ENCODE measurements at regions not wholly inside any gene's neighbourhood (a gene's known extent, or its start where the extent isn't known, plus 50 kb on each side); places are given as distances from the start of the nearest gene placed in this dataset.

GRCh38 chr22:25399649-25400151, 164.8 kb upstream of the GRK3 start:
- ChIA-PET CTCF (ENCODE audit: unreplicated experiment) (interaction anchor here (0.5 kb wide), 1 partner anchor 47 kb away, joined by 3 read pairs; no protein-coding TSS in a partner anchor), POLR2A (interaction anchor here (0.6 kb wide), 1 partner anchor 45 kb away, joined by 3 read pairs; no protein-coding TSS in a partner anchor)
- TF ChIP-seq CTCF (conservative IDR thresholded peaks at IDR 0.05; ENCODE audit: low read length), result no peak
- TF ChIP-seq EZH2phosphoT487 (IDR thresholded peaks at IDR 0.05; ENCODE audit: borderline replicate concordance, low read depth, low read length), result no peak
- no peak overlapping the region for H3K4me2 ChIP-seq (ENCODE audit: low read length)
- no peaks in the 10 kb centered on the region for H3K36me3 ChIP-seq (ENCODE audit: insufficient read depth, low read length)
- no peaks in the 10 kb centered on the region for H3K9me3 ChIP-seq (ENCODE audit: low read length)
- no peak overlapping the region for H2AFZ ChIP-seq (ENCODE audit: low read length)
- H4K20me1 ChIP-seq (ENCODE audit: insufficient read depth, low read length), result peaks cover 11% of the 10 kb centered on the region
- peaks cover 47% of the 10 kb centered on the region for H3K4me1 ChIP-seq (ENCODE audit: insufficient read depth, low read length, poor library complexity, severe bottlenecking)
- intact Hi-C loops (cut with micrococcal nuclease; ENCODE audit: unreplicated experiment), result loop anchor here (5.0 kb wide), 1 partner anchor 37 kb away; no protein-coding TSS in a partner anchor
- BruUV-seq (replicated peaks), result no TSS peak
- H3K27ac ChIP-seq (ENCODE audit: low read depth, low read length, poor library complexity, severe bottlenecking), result no peak overlapping the region
- no peak overlapping the region for H3K4me3 ChIP-seq (ENCODE audit: low read depth, low read length, poor library complexity, severe bottlenecking)
- no peaks in the 10 kb centered on the region for H3K9me2 ChIP-seq (ENCODE audit: insufficient read depth, low read length)
- no peak for DNase-seq (ENCODE audit: low spot score)
- peaks cover 73% of the 10 kb centered on the region for H3K79me2 ChIP-seq (ENCODE audit: insufficient read depth, low read depth, low read length)

GRCh38 chr22:25402160-25402500, 162.3 kb upstream of the GRK3 start:
- Histone ChIP-seq H3K4me1 (ENCODE audit: insufficient read depth, low read length, poor library complexity, severe bottlenecking) (peaks cover 47% of the 10 kb centered on the region), H3K36me3 (ENCODE audit: insufficient read depth, low read length) (no peaks in the 10 kb centered on the region), H4K20me1 (ENCODE audit: insufficient read depth, low read length) (peaks cover 11% of the 10 kb centered on the region), H3K9me3 (ENCODE audit: low read length) (no peaks in the 10 kb centered on the region), H3K4me2 (ENCODE audit: low read length) (peak overlapping the region; percentile 93), H3K27ac (ENCODE audit: low read depth, low read length, poor library complexity, severe bottlenecking) (peak overlapping the region; percentile 47), H3K79me2 (ENCODE audit: insufficient read depth, low read depth, low read length) (peaks cover 65% of the 10 kb centered on the region), H3K9me2 (ENCODE audit: insufficient read depth, low read length) (no peaks in the 10 kb centered on the region), H2AFZ (ENCODE audit: low read length) (no peak overlapping the region), H3K4me3 (ENCODE audit: low read depth, low read length, poor library complexity, severe bottlenecking) (peak overlapping the region; percentile 87)
- TF ChIP-seq EZH2phosphoT487 (IDR thresholded peaks at IDR 0.05; ENCODE audit: borderline replicate concordance, low read depth, low read length) (no peak), CTCF (conservative IDR thresholded peaks at IDR 0.05; ENCODE audit: low read length) (no peak)
- intact Hi-C loops (cut with micrococcal nuclease; ENCODE audit: unreplicated experiment), result loop anchor here (5.0 kb wide), 1 partner anchor 40 kb away; no protein-coding TSS in a partner anchor
- no TSS peak for BruUV-seq (replicated peaks)
- CTCF ChIA-PET (ENCODE audit: unreplicated experiment), result no interaction called here
- DNase-seq (ENCODE audit: low spot score), result peak; percentile 66
- POLR2A ChIA-PET, result interaction anchor here (1.5 kb wide), 1 partner anchor 21 kb away, joined by 3 read pairs; no protein-coding TSS in a partner anchor

DNA sequence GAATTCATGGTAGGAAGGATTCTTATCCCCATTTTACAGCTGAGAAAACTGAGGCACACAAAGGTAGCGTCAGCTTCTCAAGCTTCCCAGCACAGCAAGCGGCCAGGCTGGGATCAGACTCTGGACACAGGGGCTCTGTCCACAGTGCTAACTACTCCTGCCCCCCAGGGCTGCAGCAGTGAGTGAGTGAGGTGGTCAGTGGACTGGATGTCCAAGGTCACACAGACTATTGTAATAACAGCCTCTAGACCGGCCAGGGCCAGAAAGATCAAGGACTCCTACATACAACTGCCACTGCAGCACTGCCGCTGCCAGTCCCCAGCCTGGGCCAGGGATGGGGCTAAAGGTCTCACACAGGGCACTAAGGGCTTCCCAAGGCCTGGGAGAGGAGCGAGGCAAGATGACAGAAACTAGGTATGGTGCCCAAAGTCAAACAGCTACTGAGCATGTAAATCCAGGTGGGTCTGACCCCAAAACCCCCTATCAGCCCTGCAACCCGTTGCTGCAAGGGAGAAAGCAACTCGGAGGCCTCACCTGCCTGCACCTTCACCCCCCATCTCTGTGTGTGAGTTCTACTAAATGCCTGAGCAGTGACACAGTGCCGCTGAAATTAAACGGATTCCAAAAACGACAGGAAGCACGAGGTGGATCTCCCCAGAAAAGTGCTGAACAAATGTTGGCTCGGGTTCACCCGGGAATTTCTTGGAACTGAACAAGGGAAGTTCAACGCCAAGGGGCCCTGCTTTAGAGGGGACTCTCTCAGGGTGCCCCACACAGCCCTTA, 161.8 kb upstream of the GRK3 start:
- H3K4me2 ChIP-seq (ENCODE audit: low read length), result peak overlapping the region; percentile 93
- BruUV-seq (replicated peaks), result no TSS peak

More for the DNA sequence above, 161.8 kb upstream of the GRK3 start:
- Histone ChIP-seq H4K20me1 (ENCODE audit: insufficient read depth, low read length) (peaks cover 7% of the 10 kb centered on the region; the same call in 1 of the 2 replicates), H3K79me2 (ENCODE audit: insufficient read depth, low read depth, low read length) (peaks cover 59% of the 10 kb centered on the region), H3K9me2 (ENCODE audit: insufficient read depth, low read length) (no peaks in the 10 kb centered on the region), H3K4me3 (ENCODE audit: low read depth, low read length, poor library complexity, severe bottlenecking) (peak overlapping the region; percentile 87), H2AFZ (ENCODE audit: low read length) (no peak overlapping the region), H3K9me3 (ENCODE audit: low read length) (no peaks in the 10 kb centered on the region), H3K36me3 (ENCODE audit: insufficient read depth, low read length) (no peaks in the 10 kb centered on the region), H3K4me1 (ENCODE audit: insufficient read depth, low read length, poor library complexity, severe bottlenecking) (peaks cover 49% of the 10 kb centered on the region), H3K27ac (ENCODE audit: low read depth, low read length, poor library complexity, severe bottlenecking) (peak overlapping the region; percentile 47)
- intact Hi-C loops (cut with micrococcal nuclease; ENCODE audit: unreplicated experiment), result loop anchor here (5.0 kb wide), 1 partner anchor 40 kb away; no protein-coding TSS in a partner anchor
- CTCF ChIA-PET (ENCODE audit: unreplicated experiment), result no interaction called here
- TF ChIP-seq CTCF (conservative IDR thresholded peaks at IDR 0.05; ENCODE audit: low read length), result no peak
- TF ChIP-seq EZH2phosphoT487 (IDR thresholded peaks at IDR 0.05; ENCODE audit: borderline replicate concordance, low read depth, low read length), result no peak
- POLR2A ChIA-PET, result interaction anchor here (1.5 kb wide), 1 partner anchor 22 kb away, joined by 3 read pairs; no protein-coding TSS in a partner anchor
- DNase-seq (ENCODE audit: low spot score), result no peak

All from OCI-LY7 (cell line).